HG03108 (cell line): ENCODE measurements at regions not wholly inside any gene's neighbourhood (a gene's known extent, or its start where the extent isn't known, plus 50 kb on each side); places are given as distances from the start of the nearest gene placed in this dataset.
"Not testable (repeated sequence)": the region's sequence is repeated elsewhere in the genome, so short reads cannot be mapped to it uniquely, and the experiment has no call there.

ENCODE experiments used
- ATAC-seq: cut with Tn5 transposase; IDR thresholded peaks from one replicate; pipeline ENCODE4 v1.9.1; 2021; ENCODE audit warnings: moderate library complexity; ENCODE audit not compliant: unreplicated experiment

DNA sequence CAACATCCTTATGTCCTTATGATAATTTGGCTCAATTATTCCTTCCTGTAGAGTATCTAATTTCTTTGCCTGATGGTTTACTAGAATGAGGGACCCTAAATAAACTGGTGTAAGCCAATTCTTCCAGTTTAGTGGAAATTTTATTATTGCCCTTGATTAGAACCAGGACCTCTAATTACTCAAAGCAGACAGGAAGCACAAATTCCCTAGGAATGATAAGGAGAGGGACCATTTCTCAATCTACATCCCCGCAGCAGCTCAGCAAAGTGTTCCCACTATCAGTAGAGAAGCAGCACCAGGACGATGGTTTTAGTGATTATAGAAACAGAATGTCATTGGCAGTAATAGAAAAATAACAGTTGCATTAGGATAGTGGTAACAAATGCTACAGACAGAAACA is 97.1 kb downstream of the PLPPR4 start:
- ATAC-seq = no peak

DNA sequence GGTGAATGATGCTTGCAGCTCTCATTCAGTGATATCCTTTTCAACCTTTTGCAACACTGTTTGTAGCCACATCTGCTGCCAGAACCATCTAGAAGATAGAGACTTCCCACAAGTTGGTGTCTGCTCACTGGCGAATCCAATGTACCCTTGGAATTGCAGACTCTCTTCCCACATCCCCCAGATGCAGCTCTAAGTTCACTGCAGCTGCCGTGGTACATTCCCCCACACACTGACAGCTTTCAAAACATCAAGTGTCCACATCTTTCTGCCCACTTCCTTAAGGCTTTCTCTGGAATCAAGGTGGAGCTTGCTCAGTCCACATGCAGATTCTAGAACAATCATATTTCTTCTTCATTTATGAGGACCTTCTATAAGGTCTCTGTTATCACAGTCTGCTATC is 99.2 kb downstream of the PLPPR4 start:
- no peak for ATAC-seq

DNA sequence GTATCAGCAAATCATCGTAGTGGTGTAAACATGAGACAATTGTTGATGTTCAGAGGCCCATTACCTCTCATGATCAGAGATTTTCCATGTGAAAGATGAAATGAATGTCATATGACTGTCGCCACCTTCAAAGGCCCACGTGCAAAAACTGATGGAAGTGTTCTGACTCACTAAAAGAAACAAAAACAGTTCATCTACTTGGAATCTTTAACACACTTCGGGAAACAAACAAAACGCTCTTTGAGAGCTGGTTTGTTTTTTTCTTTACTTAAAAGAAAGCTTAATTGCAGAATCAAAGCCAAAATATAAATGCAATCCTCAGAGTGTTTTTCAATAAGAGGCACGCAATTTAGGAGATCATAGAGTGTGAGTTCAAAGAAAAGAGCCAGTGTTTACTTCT is 100.8 kb downstream of the PLPPR4 start:
- ATAC-seq = no peak

DNA sequence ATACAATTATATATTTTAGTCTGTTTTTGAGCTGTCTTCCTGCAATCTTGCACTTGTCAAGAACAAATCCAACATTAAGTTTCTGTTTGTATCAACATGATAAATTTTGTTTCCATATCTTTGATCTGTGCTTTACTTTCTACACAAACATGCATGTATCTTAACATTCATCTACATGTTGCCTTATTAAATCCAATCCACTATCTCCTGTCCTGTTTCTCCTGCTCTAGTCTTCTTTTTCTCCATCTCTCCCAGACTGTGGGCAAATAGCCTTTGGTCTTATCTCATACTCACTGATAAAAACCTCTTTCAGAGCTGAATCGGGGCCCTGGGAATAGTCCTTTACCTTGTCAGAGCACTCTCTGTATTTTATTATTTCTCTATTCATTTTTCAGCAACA is 101.3 kb downstream of the PLPPR4 start:
- no peak for ATAC-seq

DNA sequence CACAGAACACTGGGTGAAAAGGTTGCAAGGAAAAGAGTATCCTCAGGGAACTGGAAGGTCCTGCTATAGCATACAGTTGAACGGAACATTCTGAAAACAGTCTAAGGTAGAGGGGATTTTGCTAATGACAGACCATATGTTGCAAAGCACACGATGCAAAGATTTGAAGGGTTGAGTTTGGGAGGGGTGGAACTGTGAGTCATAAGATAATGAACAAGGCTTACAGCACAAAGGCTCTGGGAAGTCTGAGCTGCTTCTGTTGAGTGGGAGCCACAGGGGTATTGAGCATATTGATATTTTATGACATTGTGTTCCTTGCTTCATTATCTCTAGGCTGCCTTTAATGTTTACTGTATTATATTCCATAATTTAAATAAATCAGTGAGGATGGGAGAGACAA is 104.9 kb downstream of the PLPPR4 start:
- no peak for ATAC-seq

DNA sequence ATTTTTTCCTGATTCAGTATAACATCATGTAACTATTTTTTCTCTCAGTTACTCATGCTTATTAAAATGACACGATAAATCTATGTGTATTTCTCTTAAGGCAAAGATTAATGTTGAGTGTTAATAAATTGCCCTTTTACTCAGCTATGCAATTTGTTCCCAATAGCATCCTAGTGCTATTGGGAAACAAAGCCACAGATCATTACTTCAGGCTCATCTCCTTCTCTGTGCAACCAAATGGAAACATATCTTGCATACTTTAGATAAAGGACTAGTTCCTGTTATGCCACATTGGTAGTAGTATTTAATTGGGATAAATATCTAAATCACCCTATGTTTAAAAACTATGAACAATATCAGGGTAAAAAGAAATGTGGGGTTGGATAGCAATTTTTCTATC is 106.2 kb downstream of the PLPPR4 start:
- ATAC-seq = no peak

DNA sequence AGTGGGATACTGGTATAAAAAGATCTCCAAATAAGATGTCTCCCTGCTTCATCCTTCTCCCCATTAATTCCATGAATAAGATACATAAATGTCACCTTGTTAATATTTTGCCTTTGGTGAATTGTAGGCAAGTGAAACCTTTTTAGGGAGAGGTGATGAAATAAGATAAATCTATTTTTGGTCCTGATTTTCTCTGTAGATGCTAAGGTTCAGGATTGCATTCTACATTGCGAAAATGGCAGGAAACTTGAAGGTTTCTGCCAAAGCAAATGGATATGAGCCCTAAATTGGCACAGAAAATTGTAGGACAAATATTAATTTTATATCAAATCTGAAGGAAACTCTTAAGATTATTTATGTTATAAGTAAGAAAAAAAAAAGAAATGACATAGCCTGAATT is 107.1 kb downstream of the PLPPR4 start:
- ATAC-seq = no peak

DNA sequence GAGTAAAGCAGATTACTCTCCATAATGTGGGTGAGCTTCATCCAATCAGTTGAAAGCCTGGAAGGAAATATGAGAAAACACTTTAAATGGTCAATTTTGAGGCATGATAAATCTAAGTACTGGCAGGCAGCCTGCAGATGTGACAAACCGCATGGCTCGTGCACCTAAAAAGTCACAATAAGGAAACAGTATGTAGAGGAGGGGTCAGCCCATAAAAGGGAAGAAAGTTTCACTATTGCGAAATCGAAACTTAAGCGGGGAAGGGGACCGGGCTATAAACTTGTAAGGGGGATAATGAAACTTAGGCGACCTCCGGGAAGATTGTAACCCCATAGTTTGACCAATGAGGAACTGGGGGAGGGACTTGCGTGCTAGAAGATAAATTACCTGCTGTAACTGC is 109.8 kb downstream of the PLPPR4 start:
- no peak for ATAC-seq

DNA sequence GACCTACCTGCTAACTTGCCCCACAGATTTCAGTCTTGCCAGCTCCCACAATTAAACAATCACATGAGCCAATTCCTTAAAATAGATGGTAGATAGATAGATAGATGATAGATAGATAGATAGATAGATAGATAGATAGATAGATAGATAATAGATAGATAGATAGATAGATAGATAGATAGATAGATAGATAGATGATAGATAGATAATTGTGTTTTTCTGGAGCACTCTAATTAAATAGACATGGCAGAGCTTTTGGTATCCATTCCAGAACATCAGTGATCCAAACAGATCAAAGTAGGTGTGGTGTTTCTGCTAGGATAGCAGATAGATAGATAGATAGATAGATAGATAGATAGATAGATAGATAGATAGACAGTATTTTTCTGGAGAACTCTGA is 110.4 kb downstream of the PLPPR4 start:
- not testable (repeated sequence) for ATAC-seq

DNA sequence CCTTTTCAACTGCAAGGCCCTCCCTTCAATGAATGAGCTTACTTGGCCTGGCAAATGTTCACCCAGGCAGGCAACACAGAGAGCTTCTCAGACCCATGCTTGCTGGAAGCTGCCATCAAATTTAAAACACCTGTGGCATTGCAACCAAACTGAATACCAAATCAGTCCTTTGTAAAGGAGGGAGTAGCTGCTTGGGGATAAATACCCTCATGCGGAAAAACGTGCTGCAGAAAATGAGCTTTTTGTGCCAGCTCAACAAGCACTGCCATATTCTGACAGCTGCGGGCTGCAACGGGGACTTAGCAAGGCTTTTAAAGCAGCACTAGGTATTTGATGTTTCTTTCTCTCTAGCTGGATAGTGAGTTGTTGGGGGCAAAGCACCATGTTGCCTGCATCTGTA is 119.7 kb downstream of the PLPPR4 start:
- no peak for ATAC-seq

DNA sequence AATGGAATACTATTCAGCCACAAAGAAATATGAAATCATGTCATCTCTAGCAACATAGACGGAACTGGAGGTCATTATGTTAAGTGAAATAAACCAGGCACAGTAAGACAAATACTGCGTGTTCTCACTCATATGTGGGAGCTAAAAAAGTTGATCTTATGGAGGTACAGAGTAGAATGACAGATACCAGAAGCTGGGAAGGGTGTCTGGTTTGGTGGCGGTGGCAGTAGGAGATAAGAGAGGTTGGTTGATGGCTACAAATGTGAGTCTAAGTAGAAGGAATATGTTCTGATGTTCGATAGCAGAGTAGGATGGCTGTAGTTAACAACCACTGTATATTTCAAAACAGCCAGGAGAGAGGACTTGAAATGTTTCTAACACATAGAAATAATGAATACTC is 121.6 kb downstream of the PLPPR4 start:
- ATAC-seq = no peak

DNA sequence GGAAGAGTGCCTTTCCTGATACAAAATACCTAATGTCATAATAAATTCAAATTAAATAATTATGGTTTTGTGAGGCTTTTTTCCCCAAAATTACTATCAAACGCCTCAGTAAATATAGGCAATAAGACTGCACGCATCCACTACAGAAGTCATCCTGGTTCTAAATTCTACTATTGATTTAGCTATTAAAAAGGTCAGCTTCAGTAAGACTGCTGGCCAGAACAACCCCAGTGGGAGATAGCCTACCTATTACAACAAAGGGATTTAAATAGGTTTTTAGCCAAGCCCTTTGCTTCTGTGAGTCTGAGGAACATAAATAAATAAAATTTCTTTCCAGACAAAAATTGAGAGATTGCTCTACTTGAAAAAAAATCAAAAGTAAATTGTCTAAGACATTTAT is 132.1 kb downstream of the PLPPR4 start:
- no peak for ATAC-seq

DNA sequence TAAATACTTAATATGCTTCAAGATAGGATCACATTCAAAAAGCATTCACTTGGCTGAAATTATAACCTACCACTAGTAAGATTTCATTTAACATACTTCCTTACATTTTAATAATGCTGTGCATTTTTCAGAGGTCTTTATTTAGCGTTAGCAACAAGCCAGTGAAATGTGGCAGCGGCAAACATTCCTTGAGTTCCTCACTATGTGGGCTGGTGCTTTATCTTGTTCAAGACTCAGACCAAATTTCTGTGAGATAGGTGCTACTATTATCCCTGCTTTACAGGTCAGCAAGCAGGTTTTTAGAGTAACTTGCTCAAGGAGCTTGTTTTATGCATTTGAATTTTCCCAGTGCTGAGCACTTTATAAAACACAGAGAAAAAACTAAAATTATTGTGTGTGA is 132.7 kb downstream of the PLPPR4 start:
- no peak for ATAC-seq

DNA sequence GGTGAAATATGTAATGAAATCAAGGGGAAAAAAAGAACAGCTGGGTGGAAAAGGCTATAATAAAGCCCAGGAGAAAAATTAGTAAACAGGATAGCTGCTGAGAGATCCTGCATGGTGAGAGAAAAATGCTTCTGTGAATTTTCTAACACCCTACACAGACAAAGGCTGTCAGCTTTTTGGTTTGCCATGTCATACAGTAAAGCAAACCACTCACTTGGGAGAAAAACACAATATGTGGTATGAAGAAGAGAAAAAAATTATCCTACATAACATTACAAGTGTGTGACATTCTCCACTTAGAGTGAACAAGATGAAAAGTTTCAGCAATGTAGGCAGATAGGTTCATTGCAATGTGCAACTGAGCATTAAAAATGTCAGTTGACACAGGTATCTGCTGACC is 133.6 kb downstream of the PLPPR4 start:
- ATAC-seq = no peak

DNA sequence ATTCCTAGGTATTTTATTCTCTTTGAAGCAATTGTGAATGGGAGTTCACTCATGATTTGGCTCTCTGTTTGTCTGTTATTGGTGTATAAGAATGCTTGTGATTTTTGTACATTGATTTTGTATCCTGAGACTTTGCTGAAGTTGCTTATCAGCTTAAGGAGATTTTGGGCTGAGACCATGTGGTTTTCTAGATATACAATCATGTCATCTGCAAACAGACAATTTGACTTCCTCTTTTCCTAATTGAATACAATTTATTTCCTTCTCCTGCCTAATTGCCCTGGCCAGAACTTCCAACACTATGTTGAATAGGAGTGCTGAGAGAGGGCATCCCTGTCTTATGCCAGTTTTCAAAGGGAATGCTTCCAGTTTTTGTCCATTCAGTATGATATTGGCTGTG is 137.3 kb downstream of the PLPPR4 start:
- ATAC-seq = not testable (repeated sequence)

DNA sequence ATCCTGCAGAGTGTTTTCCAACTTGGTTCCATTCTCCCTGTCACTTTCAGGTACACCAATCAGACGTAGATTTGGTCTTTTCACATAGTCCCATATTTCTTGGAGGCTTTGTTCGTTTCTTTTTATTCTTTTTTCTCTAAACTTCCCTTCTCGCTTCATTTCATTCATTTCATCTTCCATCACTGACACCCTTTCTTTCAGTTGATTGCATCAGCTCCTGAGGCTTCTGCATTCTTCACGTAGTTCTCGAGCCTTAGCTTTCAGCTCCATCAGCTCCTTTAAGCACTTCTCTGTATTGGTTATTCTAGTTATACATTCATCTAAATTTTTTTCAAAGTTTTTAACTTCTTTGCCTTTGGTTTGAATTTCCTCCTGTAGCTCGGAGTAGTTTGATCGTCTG is 140.1 kb downstream of the PLPPR4 start:
- ATAC-seq = not testable (repeated sequence)

DNA sequence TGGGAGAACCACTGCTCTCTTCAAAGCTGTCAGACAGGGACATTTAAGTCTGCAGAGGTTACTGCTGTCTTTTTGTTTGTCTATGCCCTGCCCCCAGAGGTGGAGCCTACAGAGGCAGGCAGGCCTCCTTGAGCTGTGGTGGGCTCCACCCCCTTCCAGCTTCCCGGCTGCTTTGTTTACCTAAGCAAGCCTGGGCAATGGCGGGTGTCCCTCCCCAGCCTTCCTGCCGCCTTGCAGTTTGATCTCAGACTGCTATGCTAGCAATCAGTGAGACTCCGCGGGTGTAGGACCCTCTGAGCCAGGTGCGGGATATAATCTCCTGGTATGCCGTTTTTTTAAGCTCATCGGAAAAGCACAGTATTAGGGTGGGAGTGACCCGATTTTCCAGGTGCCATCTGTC is 141.0 kb downstream of the PLPPR4 start:
- not testable (repeated sequence) for ATAC-seq

DNA sequence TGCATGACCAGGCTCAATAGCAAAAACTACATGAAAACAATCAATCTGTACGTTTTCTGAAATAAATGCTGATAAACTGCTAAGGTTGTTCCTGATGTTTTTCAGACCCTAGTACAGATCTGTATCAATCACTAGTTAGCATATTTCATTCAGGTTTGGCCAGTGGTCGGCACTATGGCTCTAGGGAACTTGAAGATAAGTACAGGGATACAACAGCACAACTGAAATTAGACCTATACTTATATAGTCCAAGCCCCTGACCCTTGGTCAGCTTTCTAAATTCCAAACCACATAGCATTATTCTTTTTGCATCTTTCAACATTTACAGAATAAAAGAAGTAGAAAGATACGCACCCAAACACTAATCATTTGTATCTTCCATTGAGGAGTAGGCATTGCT is 142.7 kb downstream of the PLPPR4 start:
- ATAC-seq = no peak

DNA sequence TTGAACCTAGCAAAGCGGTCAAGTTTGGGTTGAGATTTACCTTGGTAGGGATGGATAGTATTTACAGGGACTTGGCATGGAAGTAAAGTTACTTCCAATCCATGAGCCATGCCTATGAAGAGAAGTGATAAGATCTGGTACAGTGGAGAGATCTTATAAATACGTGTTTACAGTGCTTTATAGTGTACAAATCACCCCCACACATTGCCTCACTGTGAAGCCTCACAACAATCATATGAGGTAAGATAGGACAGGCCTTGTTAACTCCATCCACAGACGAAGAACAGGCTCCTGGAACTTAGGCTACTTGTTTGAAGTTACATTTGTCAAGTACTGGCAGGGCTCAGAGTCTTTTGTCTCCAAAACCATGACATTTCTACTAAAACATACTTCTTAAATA is 159.8 kb downstream of the PLPPR4 start:
- ATAC-seq = no peak

DNA sequence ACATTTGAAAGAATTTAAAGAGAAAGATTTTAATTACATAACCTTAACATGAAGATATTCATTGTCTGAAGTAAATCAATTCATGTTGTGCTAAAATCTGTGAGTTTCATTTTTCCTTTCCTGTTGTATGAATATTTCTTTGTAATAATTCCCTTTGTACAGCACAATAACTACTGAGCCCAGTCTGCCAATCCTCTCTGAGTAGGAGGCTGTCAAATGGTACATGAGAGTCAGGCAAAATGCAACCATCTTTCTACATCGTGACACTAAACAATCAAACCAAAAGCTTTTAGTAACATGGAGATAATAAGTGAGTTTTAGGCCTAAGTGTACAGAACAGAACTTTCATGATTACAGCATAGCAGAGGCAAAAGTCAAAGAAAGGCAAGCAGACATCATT is 165.5 kb downstream of the PLPPR4 start:
- ATAC-seq = no peak

DNA sequence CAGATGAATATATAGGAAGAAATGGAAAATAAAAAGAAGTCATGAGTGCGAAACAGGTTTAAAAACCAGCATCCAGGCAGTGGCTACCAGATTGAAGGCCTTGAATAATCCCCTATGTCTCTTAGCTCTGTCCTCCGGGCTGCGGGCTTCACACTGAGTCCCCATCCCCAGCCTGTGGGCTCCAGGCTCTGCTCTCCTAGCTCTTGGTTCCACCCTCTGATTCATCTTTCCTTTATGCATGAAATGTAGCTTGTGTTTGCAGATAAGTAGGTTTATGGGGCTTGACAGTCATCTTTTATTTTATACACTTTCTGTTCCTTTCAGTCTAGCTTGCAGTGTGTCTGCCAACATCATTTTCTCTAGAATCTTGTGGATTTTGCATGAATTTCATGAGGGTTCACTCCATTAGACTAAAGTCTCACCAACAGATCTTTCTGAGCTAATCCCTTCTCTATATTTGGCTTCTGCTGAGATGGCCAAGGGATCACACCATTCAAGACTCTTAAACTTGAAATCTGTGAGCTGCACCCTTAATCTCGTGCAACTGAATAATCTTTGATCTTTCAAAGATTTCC is 174.5 kb downstream of the PLPPR4 start:
- no peak for ATAC-seq

DNA sequence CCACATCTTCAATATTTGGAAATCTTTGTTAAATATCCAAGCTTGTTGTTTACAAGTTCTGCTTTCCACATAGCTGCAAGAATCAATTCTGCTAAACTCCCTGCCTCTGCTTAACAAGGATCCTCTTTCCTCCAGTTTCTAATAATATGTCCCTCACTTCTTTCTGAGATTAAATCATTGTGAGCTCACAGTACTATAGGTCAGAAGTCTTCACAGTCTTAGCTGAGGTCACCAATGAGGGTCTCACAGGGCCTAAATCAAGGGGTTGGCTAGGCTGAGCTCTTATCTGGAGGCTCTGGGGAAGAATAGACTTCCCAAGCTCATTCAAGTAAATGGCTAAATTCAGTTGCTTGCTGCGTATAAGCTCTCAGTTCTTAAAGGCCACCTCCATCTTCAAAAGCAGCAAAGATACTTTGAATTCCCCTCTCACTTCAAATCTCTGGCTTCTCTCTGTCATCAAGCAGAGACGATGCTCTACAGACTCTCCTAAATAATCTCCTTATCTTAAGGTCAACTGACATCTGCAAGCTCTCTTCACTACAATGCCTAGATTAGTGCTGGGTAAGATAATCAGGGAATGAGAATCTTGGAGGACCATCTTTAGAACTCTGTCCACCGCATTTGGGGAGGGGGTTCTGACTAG is 175.3 kb downstream of the PLPPR4 start:
- ATAC-seq = no peak
